ENCODE measurements at regions not wholly inside any gene's neighbourhood (a gene's known extent, or its start where the extent isn't known, plus 50 kb on each side); places are given as distances from the start of the nearest gene placed in this dataset.

DNA sequence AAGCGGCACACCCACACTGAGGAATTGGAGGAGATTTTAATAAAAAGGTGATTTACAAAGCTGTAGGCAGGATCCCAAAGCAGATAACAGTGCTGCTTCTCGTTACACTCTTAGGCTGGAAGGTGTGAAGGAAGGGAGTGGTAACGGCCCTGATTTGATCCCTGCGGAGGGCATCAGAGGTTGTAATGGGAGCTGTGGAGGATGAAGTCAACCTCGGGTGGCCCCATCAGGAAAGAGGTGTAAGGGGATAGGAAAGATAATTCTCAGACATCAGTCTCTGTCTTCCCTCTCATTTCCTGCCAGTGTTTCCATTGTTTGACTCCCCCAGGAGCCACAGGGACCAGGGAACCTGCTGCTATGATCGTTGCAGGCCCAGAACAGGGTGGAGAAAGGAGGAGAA lies 245.7 kb upstream of the NOX3 start:
- ATAC-seq: no peak
- no peak overlapping the region for H3K4me3 Mint-ChIP-seq
- H3K27me3 Mint-ChIP-seq: peaks cover 32% of the 10 kb centered on the region
- H3K36me3 Mint-ChIP-seq: no peaks in the 10 kb centered on the region
- H3K27ac Mint-ChIP-seq: no peak overlapping the region
- H3K9me3 Mint-ChIP-seq: peaks cover 5% of the 10 kb centered on the region
- H3K4me1 Mint-ChIP-seq: no peaks in the 10 kb centered on the region

GRCh38 chr6:155695495-155695894 lies 239.9 kb upstream of the NOX3 start:
- no peaks in the 10 kb centered on the region for H3K4me1 Mint-ChIP-seq
- H3K4me3 Mint-ChIP-seq: no peak overlapping the region
- ATAC-seq: peak; percentile 17
- H3K9me3 Mint-ChIP-seq: no peaks in the 10 kb centered on the region
- H3K36me3 Mint-ChIP-seq: no peaks in the 10 kb centered on the region
- H3K27me3 Mint-ChIP-seq: no peaks in the 10 kb centered on the region
- H3K27ac Mint-ChIP-seq: no peak overlapping the region

GRCh38 chr6:155694419-155694790 lies 238.8 kb upstream of the NOX3 start:
- H3K4me1 Mint-ChIP-seq: no peaks in the 10 kb centered on the region
- no peaks in the 10 kb centered on the region for H3K36me3 Mint-ChIP-seq
- no peaks in the 10 kb centered on the region for H3K27me3 Mint-ChIP-seq
- H3K4me3 Mint-ChIP-seq: no peak overlapping the region
- H3K27ac Mint-ChIP-seq: no peak overlapping the region
- ATAC-seq: no peak
- no peaks in the 10 kb centered on the region for H3K9me3 Mint-ChIP-seq

DNA sequence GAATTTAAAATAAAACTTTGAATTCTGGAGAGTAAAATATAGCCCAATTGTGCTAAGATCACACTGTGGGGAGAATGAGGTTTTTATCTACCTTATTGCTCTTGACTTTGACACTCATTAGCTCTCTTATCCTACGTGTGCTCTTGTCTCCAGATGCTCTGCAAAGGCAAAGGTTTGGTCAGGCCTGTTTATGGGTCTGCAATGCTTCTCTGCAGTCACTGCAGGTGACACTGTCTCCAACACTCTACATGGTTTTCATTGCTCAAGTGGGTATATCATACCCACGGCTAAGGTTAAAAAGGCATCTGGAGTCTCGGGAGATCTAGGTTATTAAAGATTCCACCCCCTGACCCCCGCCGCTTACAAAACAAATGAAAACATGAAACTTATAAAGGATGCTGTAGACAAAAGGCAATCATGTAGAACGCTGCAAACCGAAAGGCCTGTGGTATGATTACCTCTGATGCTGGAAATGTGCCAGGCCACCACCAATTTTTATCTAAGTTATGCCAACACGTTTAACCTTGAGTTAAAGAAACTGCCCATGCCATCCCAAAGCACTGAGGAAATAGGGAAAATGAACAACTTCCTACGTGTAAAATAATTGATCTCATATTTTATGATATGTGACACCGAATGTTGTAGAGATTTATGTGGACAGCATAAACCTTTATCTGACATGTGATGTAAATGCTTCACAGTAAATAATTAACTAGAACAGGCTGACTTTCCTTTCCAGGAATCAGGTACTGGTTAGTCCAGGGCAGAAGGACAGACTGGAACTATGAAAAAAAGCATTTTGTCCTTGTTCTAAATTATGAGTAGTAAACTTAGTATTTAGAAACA lies 238.2 kb upstream of the NOX3 start:
- H3K27me3 Mint-ChIP-seq: no peaks in the 10 kb centered on the region
- H3K9me3 Mint-ChIP-seq: no peaks in the 10 kb centered on the region
- H3K36me3 Mint-ChIP-seq: no peaks in the 10 kb centered on the region
- no peak overlapping the region for H3K27ac Mint-ChIP-seq
- ATAC-seq: no peak
- H3K4me1 Mint-ChIP-seq: no peaks in the 10 kb centered on the region
- no peak overlapping the region for H3K4me3 Mint-ChIP-seq

GRCh38 chr6:155690820-155691219 lies 235.2 kb upstream of the NOX3 start:
- no peaks in the 10 kb centered on the region for H3K27me3 Mint-ChIP-seq
- no peak overlapping the region for H3K4me3 Mint-ChIP-seq
- H3K4me1 Mint-ChIP-seq: no peaks in the 10 kb centered on the region
- H3K36me3 Mint-ChIP-seq: no peaks in the 10 kb centered on the region
- no peak overlapping the region for H3K27ac Mint-ChIP-seq
- no peak for ATAC-seq
- no peaks in the 10 kb centered on the region for H3K9me3 Mint-ChIP-seq

DNA sequence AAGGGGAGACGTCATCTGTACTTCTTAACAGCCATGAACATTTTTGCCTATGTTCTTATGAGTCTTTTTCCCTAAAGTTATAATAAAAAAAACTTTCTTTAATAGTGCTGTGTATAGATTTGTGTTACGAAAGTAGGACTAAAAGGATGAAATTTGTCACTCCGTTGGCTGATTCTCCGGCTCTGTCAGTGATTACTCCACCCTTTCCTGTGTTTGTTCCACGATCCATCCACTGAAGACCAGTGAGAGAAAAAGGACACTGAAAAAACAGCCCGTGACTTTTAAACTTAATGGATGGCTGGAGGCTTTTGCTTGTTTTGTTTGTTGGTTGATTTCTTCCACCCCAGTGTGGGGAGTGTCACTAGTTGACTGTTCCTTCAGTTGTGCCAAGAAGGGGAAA lies 232.0 kb upstream of the NOX3 start:
- Mint-ChIP-seq H3K36me3 (no peaks in the 10 kb centered on the region), H3K27me3 (no peaks in the 10 kb centered on the region), H3K27ac (no peak overlapping the region), H3K4me1 (no peaks in the 10 kb centered on the region), H3K4me3 (no peak overlapping the region), H3K9me3 (no peaks in the 10 kb centered on the region)
- ATAC-seq: no peak

DNA sequence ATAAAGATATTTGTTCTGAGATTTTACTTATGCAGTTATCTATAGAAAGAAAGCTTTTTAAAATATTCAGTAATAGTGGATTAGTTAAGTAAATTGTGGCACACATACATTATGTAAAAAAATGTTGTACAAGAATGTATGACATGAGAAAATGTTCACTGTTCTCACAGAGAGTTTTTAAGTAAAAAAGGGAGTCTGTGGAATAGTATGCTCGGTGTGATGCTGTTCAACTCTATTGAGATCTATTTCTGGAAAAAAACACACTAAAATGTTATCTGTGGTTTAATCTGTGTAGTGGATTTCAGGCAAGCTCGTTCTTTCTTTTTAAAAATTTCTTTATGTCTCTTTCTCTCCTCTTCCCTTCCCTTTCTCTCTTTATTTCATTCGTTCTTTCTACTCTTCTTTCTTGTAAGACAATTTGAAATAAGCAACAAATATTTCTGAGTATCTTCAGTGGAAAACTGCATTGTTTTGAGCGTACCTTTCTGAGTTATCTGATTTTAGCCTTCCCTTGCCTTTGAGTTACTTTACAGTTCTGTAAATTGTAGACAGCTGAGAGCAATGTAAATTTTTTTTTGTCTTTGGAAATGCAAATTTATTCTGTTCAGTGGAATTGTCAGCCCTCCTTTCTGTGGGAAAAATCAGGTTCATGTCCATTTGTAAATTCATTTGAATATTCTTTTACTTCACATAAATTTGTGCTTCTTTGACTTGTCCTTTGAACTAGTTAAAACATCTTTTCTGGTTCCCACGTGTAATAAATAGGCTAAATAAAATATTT lies 229.0 kb upstream of the NOX3 start:
- Mint-ChIP-seq H3K4me3 (no peak overlapping the region), H3K4me1 (no peaks in the 10 kb centered on the region), H3K36me3 (no peaks in the 10 kb centered on the region), H3K27me3 (no peaks in the 10 kb centered on the region), H3K27ac (no peak overlapping the region), H3K9me3 (no peaks in the 10 kb centered on the region)
- no peak for ATAC-seq

DNA sequence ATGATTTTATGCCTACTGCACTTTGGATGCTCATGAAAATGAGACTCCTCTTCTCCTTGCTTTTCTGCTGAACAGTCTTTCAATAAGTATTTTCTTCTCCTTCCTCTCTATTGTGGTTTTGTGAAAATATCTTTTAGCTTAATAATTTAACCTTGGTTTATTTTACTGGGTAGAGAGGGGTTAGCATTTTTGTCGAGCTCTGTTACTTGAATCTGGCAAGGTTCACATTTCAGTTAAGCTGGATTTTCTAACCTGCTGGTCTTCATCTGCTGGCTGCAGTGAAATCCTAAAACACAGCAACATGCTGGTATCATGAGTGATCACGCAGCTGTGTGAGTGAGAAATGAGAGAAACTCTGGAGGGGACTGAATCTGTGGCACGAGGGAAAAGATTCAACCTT lies 222.7 kb upstream of the NOX3 start:
- H3K36me3 Mint-ChIP-seq: no peaks in the 10 kb centered on the region
- no peak overlapping the region for H3K27ac Mint-ChIP-seq
- H3K4me3 Mint-ChIP-seq: no peak overlapping the region
- ATAC-seq: no peak
- H3K27me3 Mint-ChIP-seq: no peaks in the 10 kb centered on the region
- no peaks in the 10 kb centered on the region for H3K4me1 Mint-ChIP-seq
- no peaks in the 10 kb centered on the region for H3K9me3 Mint-ChIP-seq

DNA sequence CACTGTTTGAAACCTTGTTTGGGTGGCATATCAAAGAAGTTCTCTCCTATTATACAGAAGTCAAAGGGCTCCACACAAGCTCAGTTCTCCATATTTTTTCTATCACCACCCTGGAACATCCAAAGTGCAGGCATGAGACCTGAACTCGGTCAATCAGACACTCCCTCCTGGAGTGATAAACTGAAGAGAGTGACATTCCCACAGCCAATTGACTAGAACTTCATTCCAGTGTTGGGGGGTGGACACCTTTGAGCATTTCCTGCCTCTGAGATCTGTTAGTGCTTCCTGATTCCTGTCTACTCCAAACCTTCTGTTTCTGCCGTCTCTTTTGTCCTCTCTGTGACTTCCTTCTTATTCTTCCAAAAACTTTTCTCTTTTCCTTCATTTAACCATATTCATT lies 220.7 kb upstream of the NOX3 start:
- Mint-ChIP-seq H3K27me3 (no peaks in the 10 kb centered on the region), H3K36me3 (no peaks in the 10 kb centered on the region), H3K27ac (no peak overlapping the region), H3K9me3 (no peaks in the 10 kb centered on the region), H3K4me3 (no peak overlapping the region), H3K4me1 (no peaks in the 10 kb centered on the region)
- ATAC-seq: no peak

GRCh38 chr6:155670655-155671054 lies 215.0 kb upstream of the NOX3 start:
- H3K27me3 Mint-ChIP-seq: no peaks in the 10 kb centered on the region
- H3K36me3 Mint-ChIP-seq: no peaks in the 10 kb centered on the region
- H3K9me3 Mint-ChIP-seq: no peaks in the 10 kb centered on the region
- H3K4me3 Mint-ChIP-seq: no peak overlapping the region
- no peaks in the 10 kb centered on the region for H3K4me1 Mint-ChIP-seq
- H3K27ac Mint-ChIP-seq: no peak overlapping the region
- no peak for ATAC-seq

- peaks cover 34% of the 10 kb centered on the region for H3K27me3 Mint-ChIP-seq
- no peak overlapping the region for H3K4me3 Mint-ChIP-seq
- no peak for ATAC-seq
- H3K27ac Mint-ChIP-seq: no peak overlapping the region
- no peaks in the 10 kb centered on the region for H3K4me1 Mint-ChIP-seq
- H3K9me3 Mint-ChIP-seq: peaks cover 2% of the 10 kb centered on the region
- H3K36me3 Mint-ChIP-seq: no peaks in the 10 kb centered on the region
Measured at GRCh38 chr6:155660251-155660977, 204.8 kb upstream of the NOX3 start.

DNA sequence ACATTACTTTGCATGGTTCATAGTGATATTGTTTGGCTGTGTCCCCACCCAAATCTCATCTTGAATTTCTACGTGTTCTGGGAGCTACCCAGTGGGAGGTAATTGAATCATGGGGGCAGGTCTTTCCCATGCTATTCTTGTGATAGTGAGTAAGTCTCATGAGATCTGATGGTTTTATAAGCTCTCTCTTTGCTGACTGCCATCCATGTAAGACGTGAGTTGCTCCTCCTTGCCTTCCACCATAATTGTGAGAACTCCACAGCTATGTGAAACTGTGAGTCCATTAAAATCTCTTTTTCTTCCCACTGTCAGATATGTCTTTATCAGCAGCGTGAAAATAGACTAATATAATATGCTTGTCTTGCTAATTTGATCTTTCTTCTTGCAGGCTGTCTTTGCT lies 200.4 kb upstream of the NOX3 start:
- H3K9me3 Mint-ChIP-seq: peaks cover 10% of the 10 kb centered on the region
- H3K4me3 Mint-ChIP-seq: no peak overlapping the region
- H3K36me3 Mint-ChIP-seq: no peaks in the 10 kb centered on the region
- no peak overlapping the region for H3K27ac Mint-ChIP-seq
- H3K27me3 Mint-ChIP-seq: peaks cover 15% of the 10 kb centered on the region
- no peaks in the 10 kb centered on the region for H3K4me1 Mint-ChIP-seq
- no peak for ATAC-seq

- H3K27me3 Mint-ChIP-seq: peaks cover 15% of the 10 kb centered on the region
- H3K4me3 Mint-ChIP-seq: no peak overlapping the region
- peaks cover 10% of the 10 kb centered on the region for H3K9me3 Mint-ChIP-seq
- no peak for ATAC-seq
- H3K27ac Mint-ChIP-seq: no peak overlapping the region
- no peaks in the 10 kb centered on the region for H3K36me3 Mint-ChIP-seq
- H3K4me1 Mint-ChIP-seq: no peaks in the 10 kb centered on the region
Measured at GRCh38 chr6:155654474-155654873, 198.8 kb upstream of the NOX3 start.

DNA sequence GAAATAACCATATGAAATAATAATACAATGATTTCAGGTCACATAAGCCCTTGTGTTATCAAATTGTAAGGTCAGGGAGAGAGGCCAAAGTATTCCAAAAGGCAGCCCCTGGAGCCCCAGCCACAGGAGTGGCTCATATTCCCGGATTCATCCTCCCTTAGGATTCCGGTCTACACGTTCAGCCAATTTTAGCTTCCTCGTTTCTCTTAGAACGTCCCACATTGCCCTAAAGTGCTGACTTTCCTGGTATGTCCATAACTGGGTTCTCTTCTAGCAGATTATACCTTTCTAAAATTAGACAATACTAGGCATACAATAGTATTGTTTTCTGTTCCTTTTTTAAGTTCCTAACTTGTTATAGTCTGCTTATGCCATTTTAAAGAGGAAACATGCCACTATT lies 192.7 kb upstream of the NOX3 start:
- Mint-ChIP-seq H3K27ac (no peak overlapping the region), H3K9me3 (no peaks in the 10 kb centered on the region), H3K36me3 (no peaks in the 10 kb centered on the region), H3K4me1 (peaks cover 9% of the 10 kb centered on the region), H3K27me3 (no peaks in the 10 kb centered on the region), H3K4me3 (no peak overlapping the region)
- ATAC-seq: no peak

DNA sequence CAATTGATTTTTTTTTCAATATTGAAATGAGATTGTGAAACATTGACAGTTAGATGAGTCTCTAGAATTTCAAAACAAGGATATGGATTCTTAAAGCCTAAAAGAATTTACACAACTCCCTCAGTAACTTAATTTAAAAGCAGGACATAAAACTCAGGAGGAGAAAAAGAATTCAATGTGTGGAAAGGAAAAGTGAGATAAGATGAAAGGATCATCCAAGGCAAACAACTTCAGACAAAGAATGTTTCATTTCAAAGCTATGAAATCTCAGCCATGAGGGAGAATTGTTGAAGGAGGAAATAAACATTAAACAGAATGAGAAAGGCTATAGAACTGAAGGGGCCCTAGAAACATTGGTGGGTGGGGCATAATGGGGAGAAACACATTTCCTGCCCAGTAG lies 191.7 kb upstream of the NOX3 start:
- H3K36me3 Mint-ChIP-seq: no peaks in the 10 kb centered on the region
- H3K4me3 Mint-ChIP-seq: no peak overlapping the region
- no peak for ATAC-seq
- no peak overlapping the region for H3K27ac Mint-ChIP-seq
- no peaks in the 10 kb centered on the region for H3K27me3 Mint-ChIP-seq
- peaks cover 9% of the 10 kb centered on the region for H3K4me1 Mint-ChIP-seq
- peaks cover 4% of the 10 kb centered on the region for H3K9me3 Mint-ChIP-seq
